ENCODE measurements at regions not wholly inside any gene's neighbourhood (a gene's known extent, or its start where the extent isn't known, plus 50 kb on each side); places are given as distances from the start of the nearest gene placed in this dataset.

- TF ChIP-seq, protein P1, sequence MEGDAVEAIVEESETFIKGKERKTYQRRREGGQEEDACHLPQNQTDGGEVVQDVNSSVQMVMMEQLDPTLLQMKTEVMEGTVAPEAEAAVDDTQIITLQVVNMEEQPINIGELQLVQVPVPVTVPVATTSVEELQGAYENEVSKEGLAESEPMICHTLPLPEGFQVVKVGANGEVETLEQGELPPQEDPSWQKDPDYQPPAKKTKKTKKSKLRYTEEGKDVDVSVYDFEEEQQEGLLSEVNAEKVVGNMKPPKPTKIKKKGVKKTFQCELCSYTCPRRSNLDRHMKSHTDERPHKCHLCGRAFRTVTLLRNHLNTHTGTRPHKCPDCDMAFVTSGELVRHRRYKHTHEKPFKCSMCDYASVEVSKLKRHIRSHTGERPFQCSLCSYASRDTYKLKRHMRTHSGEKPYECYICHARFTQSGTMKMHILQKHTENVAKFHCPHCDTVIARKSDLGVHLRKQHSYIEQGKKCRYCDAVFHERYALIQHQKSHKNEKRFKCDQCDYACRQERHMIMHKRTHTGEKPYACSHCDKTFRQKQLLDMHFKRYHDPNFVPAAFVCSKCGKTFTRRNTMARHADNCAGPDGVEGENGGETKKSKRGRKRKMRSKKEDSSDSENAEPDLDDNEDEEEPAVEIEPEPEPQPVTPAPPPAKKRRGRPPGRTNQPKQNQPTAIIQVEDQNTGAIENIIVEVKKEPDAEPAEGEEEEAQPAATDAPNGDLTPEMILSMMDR (IDR thresholded peaks at IDR 0.05), result no peak
- TF ChIP-seq POLR2A (IDR thresholded peaks at IDR 0.05), result no peak
Measured at GRCh38 chr14:22465201-22465840, 123.7 kb downstream of the DAD1 start.
